ENCODE measurements at regions not wholly inside any gene's neighbourhood (a gene's known extent, or its start where the extent isn't known, plus 50 kb on each side); places are given as distances from the start of the nearest gene placed in this dataset.

DNA sequence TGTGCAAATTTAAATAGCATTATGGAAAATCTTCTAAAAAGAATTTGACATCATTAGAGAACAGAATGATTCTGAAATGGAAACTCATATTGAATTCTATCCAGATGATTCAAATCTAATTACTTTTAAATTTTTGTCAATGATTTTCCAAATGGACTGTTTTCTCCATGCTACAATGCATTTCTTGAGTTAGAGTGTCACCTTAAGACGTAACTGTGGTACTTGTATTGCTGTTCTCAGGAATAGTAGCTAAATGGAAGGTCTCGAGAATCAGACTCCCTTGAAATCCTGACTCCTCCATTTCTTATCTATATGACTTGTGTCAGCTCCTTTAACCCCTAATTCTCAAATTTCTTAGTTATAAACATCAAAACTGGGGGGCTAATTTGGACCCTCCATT, 102.3 kb downstream of the P2RY1 start:
- no peaks in the 10 kb centered on the region for H3K36me3 ChIP-seq
- H3K9me3 ChIP-seq = no peaks in the 10 kb centered on the region
- H3K27ac ChIP-seq = no peak overlapping the region
- no peak for TF ChIP-seq EP300 (IDR thresholded peaks at IDR 0.05)
- TF ChIP-seq, protein P1, sequence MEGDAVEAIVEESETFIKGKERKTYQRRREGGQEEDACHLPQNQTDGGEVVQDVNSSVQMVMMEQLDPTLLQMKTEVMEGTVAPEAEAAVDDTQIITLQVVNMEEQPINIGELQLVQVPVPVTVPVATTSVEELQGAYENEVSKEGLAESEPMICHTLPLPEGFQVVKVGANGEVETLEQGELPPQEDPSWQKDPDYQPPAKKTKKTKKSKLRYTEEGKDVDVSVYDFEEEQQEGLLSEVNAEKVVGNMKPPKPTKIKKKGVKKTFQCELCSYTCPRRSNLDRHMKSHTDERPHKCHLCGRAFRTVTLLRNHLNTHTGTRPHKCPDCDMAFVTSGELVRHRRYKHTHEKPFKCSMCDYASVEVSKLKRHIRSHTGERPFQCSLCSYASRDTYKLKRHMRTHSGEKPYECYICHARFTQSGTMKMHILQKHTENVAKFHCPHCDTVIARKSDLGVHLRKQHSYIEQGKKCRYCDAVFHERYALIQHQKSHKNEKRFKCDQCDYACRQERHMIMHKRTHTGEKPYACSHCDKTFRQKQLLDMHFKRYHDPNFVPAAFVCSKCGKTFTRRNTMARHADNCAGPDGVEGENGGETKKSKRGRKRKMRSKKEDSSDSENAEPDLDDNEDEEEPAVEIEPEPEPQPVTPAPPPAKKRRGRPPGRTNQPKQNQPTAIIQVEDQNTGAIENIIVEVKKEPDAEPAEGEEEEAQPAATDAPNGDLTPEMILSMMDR (IDR thresholded peaks at IDR 0.05) = no peak
- no peak for TF ChIP-seq POLR2A (IDR thresholded peaks at IDR 0.05)
- TF ChIP-seq POLR2AphosphoS5 (IDR thresholded peaks at IDR 0.05) = no peak
- no peak overlapping the region for H3K4me3 ChIP-seq
- no peak for ATAC-seq
- no peaks in the 10 kb centered on the region for H3K27me3 ChIP-seq
- H3K4me1 ChIP-seq = no peaks in the 10 kb centered on the region
- 32 to 69% methylated on average over 2 of the region's 2 CpGs for WGBS, 2 donors (ENCODE audit: low coverage in 1 of 2)

DNA sequence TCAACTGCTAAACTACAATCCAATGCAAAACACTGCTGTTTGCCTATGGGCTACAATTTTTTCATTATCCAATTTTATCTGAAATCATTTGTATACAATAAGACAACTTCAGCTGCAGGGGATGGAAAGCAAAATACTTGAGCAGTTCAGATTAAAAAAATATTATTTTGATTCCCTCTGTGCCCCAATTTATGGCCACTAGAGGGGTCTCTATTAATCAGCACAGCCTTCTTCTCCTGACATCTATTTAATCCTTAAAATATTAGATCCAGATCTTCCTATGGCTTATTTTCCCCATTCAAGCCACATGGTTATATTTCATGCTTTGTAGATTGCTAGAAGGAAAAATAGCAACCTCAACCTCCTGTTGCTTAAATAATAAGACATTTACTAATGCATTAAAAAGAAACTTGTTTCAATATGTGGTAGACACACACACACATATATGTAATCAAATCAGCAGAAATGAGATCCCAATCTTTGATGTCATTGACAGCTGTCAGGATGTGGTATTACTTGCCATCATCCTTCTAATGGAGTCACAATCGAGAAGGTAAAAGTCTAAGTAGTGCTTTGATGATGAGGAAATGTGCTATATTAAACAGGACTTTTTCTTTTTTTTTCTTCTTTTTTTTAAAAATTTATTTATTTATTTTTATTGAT, 104.2 kb downstream of the P2RY1 start:
- no peaks in the 10 kb centered on the region for H3K36me3 ChIP-seq
- ATAC-seq = no peak
- H3K27ac ChIP-seq = no peak overlapping the region
- no peak overlapping the region for H3K4me3 ChIP-seq
- 76 to 100% methylated on average over 1 of the region's 1 CpG for WGBS, 2 donors (ENCODE audit: low coverage in 1 of 2)
- TF ChIP-seq POLR2AphosphoS5 (IDR thresholded peaks at IDR 0.05) (no peak), POLR2A (IDR thresholded peaks at IDR 0.05) (no peak), EP300 (IDR thresholded peaks at IDR 0.05) (no peak)
- TF ChIP-seq, protein P1 (IDR thresholded peaks at IDR 0.05) = no peak
- H3K9me3 ChIP-seq = no peaks in the 10 kb centered on the region
- no peaks in the 10 kb centered on the region for H3K4me1 ChIP-seq
- H3K27me3 ChIP-seq = no peaks in the 10 kb centered on the region

DNA sequence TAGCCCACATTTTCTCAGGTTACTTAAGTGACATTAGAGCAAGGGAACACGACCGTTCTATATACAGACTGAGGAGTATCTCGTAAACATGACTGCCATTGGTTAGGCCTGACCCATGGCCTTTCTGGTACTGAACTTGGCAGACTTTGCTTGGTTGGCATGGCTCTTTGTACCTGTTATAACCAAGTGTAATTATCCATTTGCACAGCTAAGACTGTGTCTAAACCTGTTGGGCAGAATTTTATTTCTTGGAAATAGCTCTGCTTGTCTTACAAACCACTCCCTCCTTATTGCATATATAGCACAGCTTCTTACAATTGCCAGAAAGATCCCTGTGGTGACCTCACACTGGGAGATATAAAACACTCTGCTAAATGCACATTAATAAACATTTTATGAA, 106.9 kb downstream of the P2RY1 start:
- H3K27me3 ChIP-seq = no peaks in the 10 kb centered on the region
- H3K9me3 ChIP-seq = no peaks in the 10 kb centered on the region
- WGBS, 2 donors (ENCODE audit: low coverage in 1 of 2) = 58 to 71% methylated on average over 3 of the region's 3 CpGs
- no peak overlapping the region for H3K4me3 ChIP-seq
- no peak for TF ChIP-seq EP300 (IDR thresholded peaks at IDR 0.05)
- TF ChIP-seq POLR2A (IDR thresholded peaks at IDR 0.05) = no peak
- no peak for TF ChIP-seq POLR2AphosphoS5 (IDR thresholded peaks at IDR 0.05)
- TF ChIP-seq, protein P1 (IDR thresholded peaks at IDR 0.05) = no peak
- no peaks in the 10 kb centered on the region for H3K4me1 ChIP-seq
- H3K36me3 ChIP-seq = no peaks in the 10 kb centered on the region
- no peak for ATAC-seq
- no peak overlapping the region for H3K27ac ChIP-seq

DNA sequence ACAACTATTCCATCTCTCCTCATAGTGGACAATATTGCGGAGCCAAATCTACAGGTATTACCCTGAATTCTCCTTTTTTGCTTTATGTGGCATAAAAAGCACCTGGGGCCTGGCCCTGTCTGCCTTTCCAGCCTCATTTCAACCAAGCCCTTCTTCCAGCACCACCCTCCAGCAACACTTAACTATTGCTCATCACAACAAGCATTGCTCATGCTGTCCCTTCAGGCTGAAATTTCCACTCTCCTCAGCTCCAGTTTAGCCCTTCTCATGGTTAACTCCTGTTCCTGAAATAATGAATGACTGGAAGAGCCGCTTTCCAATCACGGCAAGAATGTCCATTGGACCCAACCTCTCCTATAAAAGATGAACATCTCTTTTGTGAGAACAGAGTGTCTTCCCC, 107.4 kb downstream of the P2RY1 start:
- Histone ChIP-seq H3K36me3 (no peaks in the 10 kb centered on the region), H3K27ac (no peak overlapping the region), H3K4me1 (no peaks in the 10 kb centered on the region), H3K27me3 (no peaks in the 10 kb centered on the region), H3K9me3 (no peaks in the 10 kb centered on the region), H3K4me3 (no peak overlapping the region)
- 75 to 76% methylated on average over 3 of the region's 3 CpGs for WGBS, 2 donors (ENCODE audit: low coverage in 1 of 2)
- TF ChIP-seq, protein P1 (IDR thresholded peaks at IDR 0.05) = no peak
- TF ChIP-seq POLR2A (IDR thresholded peaks at IDR 0.05) (no peak), POLR2AphosphoS5 (IDR thresholded peaks at IDR 0.05) (no peak), EP300 (IDR thresholded peaks at IDR 0.05) (no peak)
- no peak for ATAC-seq

DNA sequence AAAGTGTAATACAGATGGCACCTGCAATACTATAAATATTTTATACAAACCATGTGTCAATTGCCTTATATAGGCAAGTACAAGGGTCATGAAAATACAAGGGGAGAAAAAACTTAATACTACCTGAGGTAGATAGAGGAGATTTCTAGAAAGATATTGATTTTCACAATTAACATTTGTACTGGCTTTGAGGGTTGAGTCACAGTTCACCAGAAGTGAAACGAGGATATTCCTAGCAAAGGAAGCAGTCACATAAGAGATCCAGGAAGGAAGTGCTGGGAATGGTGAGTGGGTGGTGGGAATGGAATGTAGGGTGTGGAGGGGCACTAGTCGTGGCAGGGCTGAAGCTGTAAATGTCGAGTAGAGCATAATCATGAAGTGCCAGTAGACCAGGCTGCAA, 108.7 kb downstream of the P2RY1 start:
- TF ChIP-seq, protein P1 (IDR thresholded peaks at IDR 0.05) = no peak
- TF ChIP-seq EP300 (IDR thresholded peaks at IDR 0.05) = no peak
- TF ChIP-seq POLR2AphosphoS5 (IDR thresholded peaks at IDR 0.05) = no peak
- no peak for TF ChIP-seq POLR2A (IDR thresholded peaks at IDR 0.05)
- Histone ChIP-seq H3K27ac (no peak overlapping the region), H3K27me3 (no peaks in the 10 kb centered on the region), H3K36me3 (no peaks in the 10 kb centered on the region), H3K4me3 (no peak overlapping the region), H3K4me1 (no peaks in the 10 kb centered on the region), H3K9me3 (no peaks in the 10 kb centered on the region)
- no peak for ATAC-seq
- WGBS, 2 donors (ENCODE audit: low coverage in 1 of 2) = 67 to 71% methylated on average over 2 to 3 of the region's 3 CpGs
